OCI-LY1 (cell line): ENCODE measurements at regions not wholly inside any gene's neighbourhood (a gene's known extent, or its start where the extent isn't known, plus 50 kb on each side); places are given as distances from the start of the nearest gene placed in this dataset.

ENCODE experiments used
- EZH2 ChIP-seq: fragments of 200-600 bp; sonication (generic), shearing (Covaris generic); IDR thresholded peaks from 2 replicates; pipeline ENCODE4 v1.8.0; 2017; ENCODE audit warnings: borderline replicate concordance, mixed run types, mild to moderate bottlenecking, antibody characterized with exemption, low read length, moderate library complexity, mixed read lengths
- TF ChIP-seq, protein P1 (sequence below): fragments of 200-600 bp; sonication (generic), shearing (Covaris generic); IDR thresholded peaks from 2 replicates; pipeline ENCODE4 v1.5.1; 2017; ENCODE audit warnings: mild to moderate bottlenecking, antibody characterized with exemption, low read length, moderate library complexity, mixed read lengths

DNA sequence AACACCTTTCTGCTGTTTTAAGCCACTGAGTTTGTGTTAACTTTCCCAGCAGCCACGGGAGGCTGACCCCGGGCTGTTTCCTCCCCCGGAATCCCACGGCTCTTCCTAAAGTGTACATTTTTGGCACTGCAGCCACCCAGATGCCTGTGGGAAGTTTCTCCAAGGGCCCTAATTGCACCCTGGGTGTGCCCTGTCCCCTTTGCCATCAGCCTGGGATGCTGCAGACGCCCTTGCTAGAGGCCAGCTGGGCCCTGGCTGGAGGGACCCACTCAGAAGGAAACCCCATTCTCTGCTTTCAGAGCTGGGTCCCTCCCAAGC is 883.3 kb downstream of the BRD1 start:
- TF ChIP-seq, protein P1, sequence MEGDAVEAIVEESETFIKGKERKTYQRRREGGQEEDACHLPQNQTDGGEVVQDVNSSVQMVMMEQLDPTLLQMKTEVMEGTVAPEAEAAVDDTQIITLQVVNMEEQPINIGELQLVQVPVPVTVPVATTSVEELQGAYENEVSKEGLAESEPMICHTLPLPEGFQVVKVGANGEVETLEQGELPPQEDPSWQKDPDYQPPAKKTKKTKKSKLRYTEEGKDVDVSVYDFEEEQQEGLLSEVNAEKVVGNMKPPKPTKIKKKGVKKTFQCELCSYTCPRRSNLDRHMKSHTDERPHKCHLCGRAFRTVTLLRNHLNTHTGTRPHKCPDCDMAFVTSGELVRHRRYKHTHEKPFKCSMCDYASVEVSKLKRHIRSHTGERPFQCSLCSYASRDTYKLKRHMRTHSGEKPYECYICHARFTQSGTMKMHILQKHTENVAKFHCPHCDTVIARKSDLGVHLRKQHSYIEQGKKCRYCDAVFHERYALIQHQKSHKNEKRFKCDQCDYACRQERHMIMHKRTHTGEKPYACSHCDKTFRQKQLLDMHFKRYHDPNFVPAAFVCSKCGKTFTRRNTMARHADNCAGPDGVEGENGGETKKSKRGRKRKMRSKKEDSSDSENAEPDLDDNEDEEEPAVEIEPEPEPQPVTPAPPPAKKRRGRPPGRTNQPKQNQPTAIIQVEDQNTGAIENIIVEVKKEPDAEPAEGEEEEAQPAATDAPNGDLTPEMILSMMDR, result no peak
- no peak for TF ChIP-seq EZH2
